GM19324 (cell line): ENCODE measurements at regions not wholly inside any gene's neighbourhood (a gene's known extent, or its start where the extent isn't known, plus 50 kb on each side); places are given as distances from the start of the nearest gene placed in this dataset.

ENCODE experiments used
- ATAC-seq: cut with Tn5 transposase; IDR thresholded peaks from one replicate; pipeline ENCODE4 v1.9.1; 2021; ENCODE audit warnings: mild to moderate bottlenecking, moderate library complexity; ENCODE audit not compliant: unreplicated experiment, low FRiP score

- ATAC-seq, result no peak
Measured at GRCh38 chr6:56692523-56693245, 50.0 kb upstream of the DST start.
